Endodermal cell (in vitro differentiated cells): ENCODE measurements at regions not wholly inside any gene's neighbourhood (a gene's known extent, or its start where the extent isn't known, plus 50 kb on each side); places are given as distances from the start of the nearest gene placed in this dataset.

Source experiments
- DNase-seq: peaks from one replicate; pipeline ENCODE4 v3.0.0-alpha.2; 2017
- H3K27ac ChIP-seq: 2 replicates; pipeline ENCODE4 v1.5.1; 2013; ENCODE audit warnings: mild to moderate bottlenecking, low read depth, low read length, moderate library complexity
- H3K27me3 ChIP-seq: 2 replicates; pipeline ENCODE4 v1.6.1; 2013; ENCODE audit warnings: mild to moderate bottlenecking, low read length, moderate library complexity; ENCODE audit not compliant: insufficient read depth, control insufficient read depth, poor library complexity, severe bottlenecking
- H3K36me3 ChIP-seq: 2 replicates; pipeline ENCODE4 v1.7.0; 2013; ENCODE audit warnings: mild to moderate bottlenecking, low read length, moderate library complexity; ENCODE audit not compliant: control insufficient read depth, insufficient read depth
- H3K4me1 ChIP-seq: one replicate; pipeline ENCODE4 v1.7.0; 2013; ENCODE audit warnings: low read length; ENCODE audit not compliant: control insufficient read depth, insufficient read depth
- H3K4me3 ChIP-seq: 2 replicates; pipeline ENCODE4 v1.5.1; 2013; ENCODE audit warnings: mild to moderate bottlenecking, low read length, moderate library complexity
- H3K9ac ChIP-seq: 2 replicates; pipeline ENCODE4 v1.6.1; 2013; ENCODE audit warnings: mild to moderate bottlenecking, low read length, moderate library complexity; ENCODE audit not compliant: poor library complexity, severe bottlenecking; ENCODE audit errors: extremely low read depth
- H3K9me3 ChIP-seq: 2 replicates; pipeline ENCODE4 v1.6.1; 2013; ENCODE audit warnings: mild to moderate bottlenecking, low read length, moderate library complexity; ENCODE audit not compliant: control insufficient read depth
- H3K27ac Mint-ChIP-seq: 2 replicates; pipeline ENCODE4 v1.8.0; 2020; ENCODE audit warnings: mixed read lengths
- H3K27me3 Mint-ChIP-seq: 2 replicates; pipeline ENCODE4 v1.8.0; 2021; ENCODE audit warnings: mild to moderate bottlenecking, mixed read lengths; ENCODE audit not compliant: insufficient read depth
- H3K36me3 Mint-ChIP-seq: 2 replicates; pipeline ENCODE4 v1.8.0; 2020; ENCODE audit warnings: low read depth, mixed read lengths
- H3K4me1 Mint-ChIP-seq: 2 replicates; pipeline ENCODE4 v1.8.0; 2020; ENCODE audit warnings: mixed read lengths
- H3K4me3 Mint-ChIP-seq: 2 replicates; pipeline ENCODE4 v1.8.0; 2020; ENCODE audit warnings: mild to moderate bottlenecking, moderate library complexity, mixed read lengths
- H3K9me3 Mint-ChIP-seq: 2 replicates; pipeline ENCODE4 v1.8.0; 2020; ENCODE audit warnings: mild to moderate bottlenecking, mixed read lengths
- CTCF ChIP-seq: fragments of 200-600 bp; sonication (generic); conservative IDR thresholded peaks from 2 replicates; pipeline ENCODE4 v1.5.0; 2021; ENCODE audit warnings: antibody characterized with exemption, mild to moderate bottlenecking
- WGBS, 2 experiments: methylation state at CpG; one replicate each; pipeline versions ENCODE4 v1.1.5 to v1.1.7; 2013; ENCODE audit warnings: missing lambda C conversion rate in 2 of 2, mixed read lengths in 1 of 2; ENCODE audit not compliant: insufficient coverage in 1 of 2, insufficient read length in 1 of 2; 5-methylcytosine and 5-hydroxymethylcytosine counted together

DNA sequence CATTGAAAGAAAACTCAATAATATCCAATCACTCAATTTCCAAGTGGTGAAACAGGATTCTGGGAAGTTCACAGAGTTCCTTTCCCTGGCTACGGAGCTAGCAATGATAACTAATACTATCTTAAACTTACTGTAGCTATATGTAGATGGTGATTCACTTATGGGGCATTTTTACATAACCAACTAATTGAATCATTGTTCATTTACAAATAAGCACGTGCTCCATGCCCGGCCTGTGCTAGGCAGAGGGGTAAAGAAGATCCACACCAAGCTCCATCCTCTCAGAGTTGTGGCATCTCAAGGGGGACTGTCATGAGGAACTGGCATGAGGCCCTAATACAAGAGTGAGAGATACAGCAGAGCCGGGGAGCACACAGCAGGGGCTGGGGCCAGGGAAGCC is 176.3 kb downstream of the ANKRD30B start:
- no peaks in the 10 kb centered on the region for H3K36me3 ChIP-seq
- peaks cover 96% of the 10 kb centered on the region for H3K9me3 Mint-ChIP-seq
- no peak for TF ChIP-seq CTCF
- H3K9me3 ChIP-seq, result peaks cover 86% of the 10 kb centered on the region
- no peaks in the 10 kb centered on the region for H3K4me1 Mint-ChIP-seq
- no peaks in the 10 kb centered on the region for H3K4me1 ChIP-seq
- H3K4me3 Mint-ChIP-seq, result no peak overlapping the region
- DNase-seq, result no peak
- H3K27me3 ChIP-seq, result no peaks in the 10 kb centered on the region
- H3K27ac ChIP-seq, result no peak overlapping the region
- 65% methylated on average over 4 of the region's 4 CpGs; no CpG with 5 or more reads in 1 of the 2 experiments for WGBS, 2 experiments
- H3K27ac Mint-ChIP-seq, result no peak overlapping the region
- H3K36me3 Mint-ChIP-seq, result peaks cover 2% of the 10 kb centered on the region
- H3K9ac ChIP-seq, result no peak overlapping the region
- peaks cover 2% of the 10 kb centered on the region for H3K27me3 Mint-ChIP-seq
- no peak overlapping the region for H3K4me3 ChIP-seq

DNA sequence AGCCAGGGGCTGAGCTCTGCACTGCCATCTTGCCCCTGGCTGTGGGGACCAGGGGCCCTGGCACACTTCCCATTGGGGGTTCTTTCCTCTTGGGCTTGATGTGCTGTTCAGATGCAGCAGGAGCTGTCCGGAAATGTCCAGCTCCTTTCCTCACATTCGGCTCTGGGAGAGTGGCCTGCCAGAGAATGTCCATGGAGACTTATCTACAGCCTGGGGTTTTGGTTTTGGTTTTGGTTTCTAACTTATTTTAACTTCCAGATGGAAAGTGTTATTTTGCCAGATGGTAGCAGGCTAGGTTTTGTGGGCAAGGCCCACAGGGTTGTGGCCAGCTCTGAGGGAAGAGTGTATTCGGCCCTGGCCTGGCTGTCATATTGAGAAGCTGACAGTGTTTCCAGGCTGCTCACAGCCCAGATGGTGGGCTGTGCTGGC is 177.3 kb downstream of the ANKRD30B start:
- no peak overlapping the region for H3K27ac ChIP-seq
- no peaks in the 10 kb centered on the region for H3K36me3 ChIP-seq
- Mint-ChIP-seq H3K27ac (no peak overlapping the region), H3K9me3 (peaks cover 97% of the 10 kb centered on the region), H3K36me3 (peaks cover 2% of the 10 kb centered on the region), H3K27me3 (peaks cover 2% of the 10 kb centered on the region), H3K4me3 (no peak overlapping the region), H3K4me1 (no peaks in the 10 kb centered on the region)
- TF ChIP-seq CTCF, result no peak
- no peak overlapping the region for H3K4me3 ChIP-seq
- no peaks in the 10 kb centered on the region for H3K4me1 ChIP-seq
- DNase-seq, result no peak
- 92 to 93% methylated on average over 3 of the region's 3 CpGs for WGBS, 2 experiments
- no peak overlapping the region for H3K9ac ChIP-seq
- no peaks in the 10 kb centered on the region for H3K27me3 ChIP-seq
- peaks cover 86% of the 10 kb centered on the region for H3K9me3 ChIP-seq

DNA sequence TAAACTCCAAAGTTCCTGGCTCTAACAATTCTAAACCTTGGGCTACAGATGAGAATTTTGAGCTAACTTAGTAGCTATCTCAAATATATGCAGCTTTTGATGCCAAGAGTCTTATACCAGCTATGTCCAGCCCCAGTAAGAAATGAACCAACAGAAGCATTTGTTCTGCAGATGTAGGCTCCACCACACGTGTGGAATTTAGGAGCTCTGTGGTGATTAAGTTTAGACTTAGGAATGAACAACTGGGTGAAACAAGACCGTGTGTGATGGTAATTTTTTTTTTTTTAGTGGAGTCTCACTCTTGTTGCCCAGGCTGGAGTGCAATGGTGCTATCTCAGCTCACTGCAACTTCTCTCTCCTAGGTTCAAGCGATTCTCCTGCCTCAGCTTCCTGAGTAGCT is 179.7 kb downstream of the ANKRD30B start:
- H3K4me1 ChIP-seq, result no peaks in the 10 kb centered on the region
- Mint-ChIP-seq H3K36me3 (peaks cover 2% of the 10 kb centered on the region), H3K4me3 (no peak overlapping the region), H3K27ac (no peak overlapping the region), H3K27me3 (peaks cover 2% of the 10 kb centered on the region), H3K9me3 (peaks cover 95% of the 10 kb centered on the region), H3K4me1 (no peaks in the 10 kb centered on the region)
- TF ChIP-seq CTCF, result no peak
- H3K36me3 ChIP-seq, result no peaks in the 10 kb centered on the region
- no peak overlapping the region for H3K9ac ChIP-seq
- H3K9me3 ChIP-seq, result peaks cover 76% of the 10 kb centered on the region
- WGBS, 2 experiments, result 49 to 50% methylated on average over 1 to 3 of the region's 3 CpGs
- DNase-seq, result no peak
- no peaks in the 10 kb centered on the region for H3K27me3 ChIP-seq
- H3K4me3 ChIP-seq, result no peak overlapping the region
- no peak overlapping the region for H3K27ac ChIP-seq
